Stimulated activated CD4-positive, alpha-beta T cell treated with anti-CD3 and anti-CD28 coated beads, TNF-alpha, amount 100 ng/mL, for 48 hours (primary cell): ENCODE measurements at regions not wholly inside any gene's neighbourhood (a gene's known extent, or its start where the extent isn't known, plus 50 kb on each side); places are given as distances from the start of the nearest gene placed in this dataset.
"Not testable (repeated sequence)": the region's sequence is repeated elsewhere in the genome, so short reads cannot be mapped to it uniquely, and the experiment has no call there.

Source experiments
- DNase-seq, 3 donors: peaks; one replicate each; pipeline ENCODE4 v3.0.0-alpha.2; 2020; ENCODE audit warnings: low read depth in 3 of 3

- DNase-seq: no peak
Observed at GRCh38 chr9:129414377-129414992, 206.4 kb downstream of the C9orf50 start.

- peak; percentile 97 to 99 (median 98) for DNase-seq
Observed at GRCh38 chr9:129413537-129414376, 207.1 kb downstream of the C9orf50 start.

- peak in 2 of 3 donors; percentile 17 to 38 for DNase-seq
Observed at GRCh38 chr9:129412814-129413536, 207.9 kb downstream of the C9orf50 start.

- not testable (repeated sequence) for DNase-seq
Observed at GRCh38 chr9:129412176-129412813, 208.6 kb downstream of the C9orf50 start.

- DNase-seq: no peak
Observed at GRCh38 chr9:129411501-129412175, 209.3 kb downstream of the C9orf50 start.

- no peak for DNase-seq
Observed at GRCh38 chr9:129410226-129410625, 210.7 kb downstream of the C9orf50 start.

GRCh38 chr9:129408535-129409215 lies 212.2 kb downstream of the C9orf50 start:
- DNase-seq: no peak

- no peak for DNase-seq
Observed at GRCh38 chr9:129407905-129408452, 212.9 kb downstream of the C9orf50 start.

GRCh38 chr9:129406278-129407225 lies 214.3 kb downstream of the C9orf50 start:
- DNase-seq: no peak

GRCh38 chr9:129405827-129406213 lies 215.1 kb downstream of the C9orf50 start:
- DNase-seq: no peak

GRCh38 chr9:129405089-129405826 lies 215.6 kb downstream of the C9orf50 start:
- no peak for DNase-seq

GRCh38 chr9:129404621-129405020 lies 216.3 kb downstream of the C9orf50 start:
- no peak for DNase-seq

GRCh38 chr9:129403779-129404620 lies 216.9 kb downstream of the C9orf50 start:
- DNase-seq: no peak

GRCh38 chr9:129402931-129403778 lies 217.7 kb downstream of the C9orf50 start:
- no peak for DNase-seq

- no peak for DNase-seq
Observed at GRCh38 chr9:129402371-129402739, 218.5 kb downstream of the C9orf50 start.

- no peak for DNase-seq
Observed at GRCh38 chr9:129401623-129402370, 219.1 kb downstream of the C9orf50 start.
